ENCODE measurements at regions not wholly inside any gene's neighbourhood (a gene's known extent, or its start where the extent isn't known, plus 50 kb on each side); places are given as distances from the start of the nearest gene placed in this dataset.

GRCh38 chr17:77439189-77440018 lies 298.6 kb downstream of the SEC14L1 start:
- TF ChIP-seq CTCF (IDR thresholded peaks at IDR 0.05) (no peak), POLR2A (IDR thresholded peaks at IDR 0.05) (no peak)
